Tibial nerve (tissue), 4 donors: ENCODE measurements at regions not wholly inside any gene's neighbourhood (a gene's known extent, or its start where the extent isn't known, plus 50 kb on each side); places are given as distances from the start of the nearest gene placed in this dataset.

ENCODE experiments used
- DNase-seq, 2 donors: peaks; one replicate each; pipeline ENCODE4 v3.0.0-alpha.2; 2019; ENCODE audit warnings: low spot score in 2 of 2
- H3K27ac ChIP-seq, 4 donors: fragments of 200-600 bp; sonication (generic) in 3 of 4; one replicate each; pipeline ENCODE4 v1.5.1; 2017 to 2019; ENCODE audit warnings: mild to moderate bottlenecking in 1 of 4
- H3K27me3 ChIP-seq, 2 donors: fragments of 200-600 bp; sonication (generic) in 1 of 2; one replicate each; pipeline versions ENCODE4 v1.5.1 to v1.6.0; 2017 to 2019
- H3K36me3 ChIP-seq, 3 donors: fragments of 200-600 bp; sonication (generic); one replicate each; pipeline ENCODE4 v1.5.1; 2018 to 2019
- H3K4me1 ChIP-seq, 4 donors: fragments of 200-600 bp; sonication (generic) in 3 of 4; one replicate each; pipeline ENCODE4 v1.5.1; 2017 to 2019
- H3K4me3 ChIP-seq, 4 donors: fragments of 200-600 bp; sonication (generic) in 3 of 4; one replicate each; pipeline ENCODE4 v1.5.1; 2017 to 2019; ENCODE audit warnings: mild to moderate bottlenecking in 1 of 4, moderate library complexity in 1 of 4
- H3K9me3 ChIP-seq, 4 donors: fragments of 200-600 bp; sonication (generic) in 3 of 4; one replicate each; pipeline ENCODE4 v1.5.1; 2017 to 2019
- CTCF ChIP-seq, 5 experiments: fragments of 200-600 bp in 3 of 5; fragments of 450-650 bp in 2 of 5; sonication (generic) in 3 of 5; IDR thresholded peaks; one replicate each; pipeline ENCODE4 v1.5.1; 2016 to 2019; ENCODE audit warnings: antibody characterized with exemption in 5 of 5, mild to moderate bottlenecking in 3 of 5, moderate library complexity in 2 of 5
- EP300 ChIP-seq, 2 donors: sonication (generic); formaldehyde crosslinking; IDR thresholded peaks; one replicate each; pipeline ENCODE4 v1.6.1; 2017; ENCODE audit warnings: antibody characterized with exemption in 2 of 2, mild to moderate bottlenecking in 1 of 2
- POLR2A ChIP-seq, 2 donors: fragments of 450-650 bp; IDR thresholded peaks; one replicate each; pipeline ENCODE4 v1.6.1; 2017; ENCODE audit warnings: antibody characterized with exemption in 2 of 2, mild to moderate bottlenecking in 2 of 2, moderate library complexity in 2 of 2
- WGBS, 2 donors: methylation state at CpG; one replicate each; pipeline ENCODE4 v1.1.5; 2018; 5-methylcytosine and 5-hydroxymethylcytosine counted together

- no peaks in the 10 kb centered on the region for H3K4me1 ChIP-seq
- no peaks in the 10 kb centered on the region for H3K36me3 ChIP-seq
- H3K4me3 ChIP-seq = no peak overlapping the region
- no peaks in the 10 kb centered on the region for H3K9me3 ChIP-seq
- TF ChIP-seq CTCF (IDR thresholded peaks at IDR 0.05) = no peak
- H3K27me3 ChIP-seq = no peaks in the 10 kb centered on the region
- no peak overlapping the region for H3K27ac ChIP-seq
- DNase-seq = no peak
- 82 to 83% methylated on average over 5 of the region's 5 CpGs for WGBS, 2 donors
Observed at GRCh38 chr2:207291625-207292252, 126.0 kb upstream of the KLF7 start.

GRCh38 chr2:207296265-207296948 lies 130.7 kb upstream of the KLF7 start:
- H3K27me3 ChIP-seq = no peaks in the 10 kb centered on the region
- 50 to 51% methylated on average over 3 of the region's 3 CpGs for WGBS, 2 donors
- H3K27ac ChIP-seq = no peak overlapping the region
- peaks cover 0 to 8% (median 0%) of the 10 kb centered on the region in 4 donors for H3K9me3 ChIP-seq
- H3K36me3 ChIP-seq = no peaks in the 10 kb centered on the region
- no peak for DNase-seq
- TF ChIP-seq POLR2A (IDR thresholded peaks at IDR 0.05) (no peak), CTCF (IDR thresholded peaks at IDR 0.05) (no peak), EP300 (IDR thresholded peaks at IDR 0.05) (no peak)
- no peak overlapping the region for H3K4me3 ChIP-seq
- H3K4me1 ChIP-seq = no peaks in the 10 kb centered on the region

GRCh38 chr2:207300817-207301216 lies 135.1 kb upstream of the KLF7 start:
- peaks cover 0 to 9% (median 0%) of the 10 kb centered on the region in 4 donors for H3K9me3 ChIP-seq
- H3K4me3 ChIP-seq = no peak overlapping the region
- no peaks in the 10 kb centered on the region for H3K4me1 ChIP-seq
- no peaks in the 10 kb centered on the region for H3K36me3 ChIP-seq
- WGBS, 2 donors = 95% methylated on average over 1 of the region's 1 CpG
- no peak overlapping the region for H3K27ac ChIP-seq
- no peak for DNase-seq
- TF ChIP-seq EP300 (IDR thresholded peaks at IDR 0.05) (no peak), POLR2A (IDR thresholded peaks at IDR 0.05) (no peak), CTCF (IDR thresholded peaks at IDR 0.05) (no peak)
- no peaks in the 10 kb centered on the region for H3K27me3 ChIP-seq

- DNase-seq = no peak
- no peak for TF ChIP-seq POLR2A (IDR thresholded peaks at IDR 0.05)
- no peak for TF ChIP-seq CTCF (IDR thresholded peaks at IDR 0.05)
- no peak for TF ChIP-seq EP300 (IDR thresholded peaks at IDR 0.05)
- Histone ChIP-seq H3K9me3 (peaks cover 0 to 9% (median 0%) of the 10 kb centered on the region in 4 donors), H3K4me3 (no peak overlapping the region), H3K4me1 (no peaks in the 10 kb centered on the region), H3K36me3 (no peaks in the 10 kb centered on the region), H3K27ac (no peak overlapping the region), H3K27me3 (no peaks in the 10 kb centered on the region)
- WGBS, 2 donors = 67 to 70% methylated on average over 5 of the region's 5 CpGs
Observed at GRCh38 chr2:207304761-207305160, 139.0 kb upstream of the KLF7 start.

- 93 to 95% methylated on average over 3 of the region's 3 CpGs for WGBS, 2 donors
- Histone ChIP-seq H3K4me1 (peaks cover 0 to 7% (median 0%) of the 10 kb centered on the region in 4 donors), H3K4me3 (no peak overlapping the region), H3K27me3 (no peaks in the 10 kb centered on the region), H3K36me3 (no peaks in the 10 kb centered on the region), H3K9me3 (no peaks in the 10 kb centered on the region), H3K27ac (no peak overlapping the region)
- TF ChIP-seq EP300 (IDR thresholded peaks at IDR 0.05) = no peak
- TF ChIP-seq CTCF (IDR thresholded peaks at IDR 0.05) = no peak
- TF ChIP-seq POLR2A (IDR thresholded peaks at IDR 0.05) = no peak
- no peak for DNase-seq
Observed at GRCh38 chr2:207308519-207309224, 142.9 kb upstream of the KLF7 start.
